ENCODE measurements at regions not wholly inside any gene's neighbourhood (a gene's known extent, or its start where the extent isn't known, plus 50 kb on each side); places are given as distances from the start of the nearest gene placed in this dataset.

DNA sequence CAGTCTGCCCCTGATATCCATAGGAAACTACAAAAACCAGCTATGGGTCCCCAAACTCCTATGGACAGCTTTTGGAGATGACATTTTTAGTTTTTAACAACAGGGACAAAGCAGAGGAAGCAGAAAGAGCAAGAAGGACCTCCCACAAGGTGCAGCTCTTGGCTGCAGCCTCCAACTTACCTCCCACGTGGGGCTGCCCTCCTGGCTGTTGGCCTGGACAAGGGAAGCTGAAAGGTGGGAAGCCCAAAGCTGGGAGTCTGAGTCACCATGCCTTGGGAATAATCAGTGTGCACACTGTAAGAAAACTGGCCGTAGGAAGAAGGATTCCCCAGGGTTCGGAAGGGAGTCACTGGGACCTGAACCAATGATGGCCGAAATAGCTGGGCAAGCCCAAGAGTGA lies 51.8 kb upstream of the PAX1 start:
- DNase-seq (ENCODE audit: low read depth), result no peak
- H3K4me3 ChIP-seq (ENCODE audit: low read length), result no peak overlapping the region
- TF ChIP-seq, protein P1, sequence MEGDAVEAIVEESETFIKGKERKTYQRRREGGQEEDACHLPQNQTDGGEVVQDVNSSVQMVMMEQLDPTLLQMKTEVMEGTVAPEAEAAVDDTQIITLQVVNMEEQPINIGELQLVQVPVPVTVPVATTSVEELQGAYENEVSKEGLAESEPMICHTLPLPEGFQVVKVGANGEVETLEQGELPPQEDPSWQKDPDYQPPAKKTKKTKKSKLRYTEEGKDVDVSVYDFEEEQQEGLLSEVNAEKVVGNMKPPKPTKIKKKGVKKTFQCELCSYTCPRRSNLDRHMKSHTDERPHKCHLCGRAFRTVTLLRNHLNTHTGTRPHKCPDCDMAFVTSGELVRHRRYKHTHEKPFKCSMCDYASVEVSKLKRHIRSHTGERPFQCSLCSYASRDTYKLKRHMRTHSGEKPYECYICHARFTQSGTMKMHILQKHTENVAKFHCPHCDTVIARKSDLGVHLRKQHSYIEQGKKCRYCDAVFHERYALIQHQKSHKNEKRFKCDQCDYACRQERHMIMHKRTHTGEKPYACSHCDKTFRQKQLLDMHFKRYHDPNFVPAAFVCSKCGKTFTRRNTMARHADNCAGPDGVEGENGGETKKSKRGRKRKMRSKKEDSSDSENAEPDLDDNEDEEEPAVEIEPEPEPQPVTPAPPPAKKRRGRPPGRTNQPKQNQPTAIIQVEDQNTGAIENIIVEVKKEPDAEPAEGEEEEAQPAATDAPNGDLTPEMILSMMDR (IDR thresholded peaks at IDR 0.05; ENCODE audit: insufficient read depth, low read depth, low read length, missing control alignments), result no peak

DNA sequence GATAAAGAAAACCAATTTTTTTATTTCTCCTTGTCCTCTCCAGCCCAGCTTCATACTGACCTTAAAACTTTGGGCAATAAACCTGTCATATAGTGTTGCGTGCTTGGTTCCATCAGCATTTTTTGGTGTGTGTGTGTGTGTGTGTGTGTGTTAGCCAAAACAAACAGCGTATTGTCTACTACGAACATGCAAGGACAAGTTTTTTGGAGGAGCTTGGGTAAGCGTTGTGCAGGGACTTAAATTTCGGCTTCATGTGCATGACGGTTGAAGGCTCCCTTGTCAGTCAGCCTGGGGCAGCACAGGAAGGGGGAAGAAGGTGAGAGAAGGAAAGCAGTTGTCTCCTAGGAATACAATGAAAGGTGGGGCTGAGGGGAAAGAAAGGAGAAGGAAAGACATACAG lies 62.0 kb upstream of the PAX1 start:
- H3K4me3 ChIP-seq (ENCODE audit: low read length), result no peak overlapping the region
- TF ChIP-seq, protein P1 (IDR thresholded peaks at IDR 0.05; ENCODE audit: insufficient read depth, low read depth, low read length, missing control alignments), result no peak

DNA sequence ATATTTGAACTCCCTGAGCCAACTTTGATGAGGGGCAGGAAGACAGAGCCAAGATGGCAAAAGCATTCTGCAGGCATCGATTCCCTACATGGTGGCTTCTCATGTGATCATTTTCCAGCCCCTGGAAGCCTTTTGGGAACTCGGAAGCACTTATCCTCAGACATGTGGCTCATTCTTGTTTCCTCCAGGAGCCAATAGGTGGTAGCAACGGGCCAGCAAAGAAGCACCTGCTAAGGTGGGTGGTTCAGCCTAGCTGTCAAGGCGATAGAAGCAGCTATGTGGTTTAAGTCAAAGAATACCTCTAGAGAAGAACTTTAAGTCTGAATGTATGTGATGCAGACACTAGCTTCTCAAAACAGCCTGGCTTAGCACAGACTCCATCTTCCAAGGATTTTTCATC lies 64.9 kb upstream of the PAX1 start:
- TF ChIP-seq, protein P1 (IDR thresholded peaks at IDR 0.05; ENCODE audit: insufficient read depth, low read depth, low read length, missing control alignments), result peak; percentile 24
- peak; percentile 24 for DNase-seq (ENCODE audit: low read depth)
- no peak overlapping the region for H3K4me3 ChIP-seq (ENCODE audit: low read length)

More for the DNA sequence above, 62.0 kb upstream of the PAX1 start:
- peak; percentile 21 for DNase-seq (ENCODE audit: low read depth)

DNA sequence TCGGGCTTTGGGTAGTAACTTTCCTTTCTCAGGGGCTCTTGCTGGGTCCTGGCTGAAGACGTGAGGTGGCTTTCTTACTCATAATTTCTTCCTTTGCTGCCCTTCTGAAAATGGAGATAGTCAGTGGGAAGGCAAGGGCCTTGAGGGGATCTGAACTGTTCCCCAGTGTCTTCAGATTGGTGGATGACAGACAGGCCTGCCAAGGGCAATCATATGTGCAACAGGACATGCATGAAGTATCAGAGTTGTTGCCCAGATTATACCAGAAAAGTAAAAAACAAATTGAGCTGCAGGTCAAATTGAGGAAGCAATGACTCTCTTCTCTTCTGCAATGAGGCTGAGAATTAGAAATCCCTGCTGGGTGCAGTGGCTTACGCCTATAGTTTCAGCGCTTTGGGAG lies 71.6 kb upstream of the PAX1 start:
- DNase-seq (ENCODE audit: low read depth), result no peak
- TF ChIP-seq, protein P1 (IDR thresholded peaks at IDR 0.05; ENCODE audit: insufficient read depth, low read depth, low read length, missing control alignments), result no peak
- H3K4me3 ChIP-seq (ENCODE audit: low read length), result no peak overlapping the region

DNA sequence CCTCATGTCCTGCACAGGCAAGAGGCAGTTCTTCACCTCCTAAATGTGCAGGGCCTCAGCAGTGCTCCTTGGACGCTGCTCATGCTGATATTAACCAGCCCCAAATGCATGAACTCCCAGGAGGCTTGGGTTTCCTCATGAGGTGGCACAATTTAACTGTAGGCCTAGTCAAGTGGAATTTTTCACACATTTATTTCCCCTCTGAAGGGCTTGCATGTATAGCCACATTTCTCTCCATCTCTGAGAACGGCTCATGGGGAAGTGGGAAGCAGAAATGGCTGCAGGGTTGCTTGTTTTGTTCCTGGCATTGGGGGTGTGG lies 72.8 kb upstream of the PAX1 start:
- TF ChIP-seq, protein P1 (IDR thresholded peaks at IDR 0.05; ENCODE audit: insufficient read depth, low read depth, low read length, missing control alignments), result no peak
- H3K4me3 ChIP-seq (ENCODE audit: low read length), result no peak overlapping the region
- DNase-seq (ENCODE audit: low read depth), result no peak

DNA sequence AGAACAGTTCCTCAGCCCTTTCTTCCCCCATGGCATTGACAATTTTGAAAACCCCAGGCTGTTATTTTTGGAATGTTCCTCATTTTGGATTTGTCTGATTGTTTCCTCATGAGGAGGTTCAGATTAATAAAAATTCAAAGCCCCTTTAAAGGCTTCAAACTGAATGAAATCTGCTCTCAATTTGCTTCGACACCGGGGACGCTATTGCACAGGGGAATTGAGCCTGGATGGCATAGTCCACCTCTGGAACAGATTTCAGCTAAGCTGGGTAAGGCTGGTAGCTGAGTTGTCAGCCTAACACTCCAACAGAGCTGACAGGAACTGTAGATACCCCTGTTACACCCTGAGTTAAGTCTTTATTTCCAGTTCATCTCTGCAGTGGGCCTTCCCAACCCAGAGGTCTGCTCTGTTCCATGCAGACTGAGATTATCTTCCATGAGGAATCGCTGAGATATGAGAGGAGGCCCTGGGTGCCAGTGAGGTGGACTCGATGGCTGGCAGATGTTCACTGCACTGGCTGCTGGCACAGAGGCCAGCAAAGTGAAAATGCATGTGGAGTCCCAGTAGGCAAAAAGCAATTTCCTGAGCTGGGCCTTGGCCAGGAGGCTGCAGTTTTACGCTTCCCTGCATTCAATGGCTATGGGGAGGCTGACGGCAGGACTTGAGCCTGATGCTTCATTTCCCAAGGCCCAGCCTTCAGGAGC lies 73.3 kb upstream of the PAX1 start:
- TF ChIP-seq, protein P1 (IDR thresholded peaks at IDR 0.05; ENCODE audit: insufficient read depth, low read depth, low read length, missing control alignments), result no peak
- DNase-seq (ENCODE audit: low read depth), result no peak
- no peak overlapping the region for H3K4me3 ChIP-seq (ENCODE audit: low read length)

DNA sequence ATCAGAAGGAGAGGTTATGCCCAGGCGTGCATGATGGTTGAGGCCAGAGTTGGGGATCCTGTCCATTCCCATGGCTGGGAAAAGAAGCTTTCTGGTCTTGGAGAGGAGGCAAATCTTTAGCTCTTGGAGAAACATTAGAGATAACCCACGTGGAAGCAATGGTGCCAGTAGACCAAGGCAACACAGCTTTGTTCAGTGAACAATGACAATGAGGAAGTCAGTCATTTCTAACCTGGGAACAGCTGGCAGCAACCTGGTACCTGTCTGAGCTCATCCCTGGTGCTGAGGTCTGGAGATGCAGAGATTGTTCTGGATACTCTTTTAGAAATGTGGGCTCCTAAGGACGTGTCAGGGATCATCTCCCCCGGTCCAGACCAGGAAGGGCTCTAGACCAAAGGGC lies 76.7 kb upstream of the PAX1 start:
- TF ChIP-seq, protein P1 (IDR thresholded peaks at IDR 0.05; ENCODE audit: insufficient read depth, low read depth, low read length, missing control alignments), result no peak
- H3K4me3 ChIP-seq (ENCODE audit: low read length), result no peak overlapping the region
- DNase-seq (ENCODE audit: low read depth), result no peak
